ENCODE measurements at regions not wholly inside any gene's neighbourhood (a gene's known extent, or its start where the extent isn't known, plus 50 kb on each side); places are given as distances from the start of the nearest gene placed in this dataset.
"Not testable (repeated sequence)": the region's sequence is repeated elsewhere in the genome, so short reads cannot be mapped to it uniquely, and the experiment has no call there.

- no peak for DNase-seq
Measured at GRCh38 chr9:107612136-107612535, 122.6 kb upstream of the KLF4 start.

GRCh38 chr9:107609547-107609946 is 120.0 kb upstream of the KLF4 start:
- no peak for DNase-seq

GRCh38 chr9:107606149-107606790 is 116.7 kb upstream of the KLF4 start:
- no peak for DNase-seq

- DNase-seq: no peak
Measured at GRCh38 chr9:107605041-107605440, 115.5 kb upstream of the KLF4 start.

GRCh38 chr9:107603281-107603680 is 113.7 kb upstream of the KLF4 start:
- DNase-seq: no peak

- no peak for DNase-seq
Measured at GRCh38 chr9:107600060-107600573, 110.5 kb upstream of the KLF4 start.

GRCh38 chr9:107597743-107598217 is 108.2 kb upstream of the KLF4 start:
- DNase-seq: no peak

GRCh38 chr9:107594908-107595530 is 105.5 kb upstream of the KLF4 start:
- DNase-seq: no peak

- no peak for DNase-seq
Measured at GRCh38 chr9:107593224-107593870, 103.8 kb upstream of the KLF4 start.

- no peak for DNase-seq
Measured at GRCh38 chr9:107592424-107592823, 102.9 kb upstream of the KLF4 start.

- DNase-seq: no peak
Measured at GRCh38 chr9:107591781-107592180, 102.2 kb upstream of the KLF4 start.

GRCh38 chr9:107588393-107588792 is 98.8 kb upstream of the KLF4 start:
- no peak for DNase-seq

- DNase-seq: no peak
Measured at GRCh38 chr9:107587191-107587963, 97.8 kb upstream of the KLF4 start.

GRCh38 chr9:107586493-107586892 is 96.9 kb upstream of the KLF4 start:
- no peak for DNase-seq

GRCh38 chr9:107585465-107585864 is 95.9 kb upstream of the KLF4 start:
- no peak for DNase-seq

- DNase-seq: no peak
Measured at GRCh38 chr9:107584944-107585343, 95.4 kb upstream of the KLF4 start.

GRCh38 chr9:107584186-107584585 is 94.6 kb upstream of the KLF4 start:
- DNase-seq: no peak

GRCh38 chr9:107577140-107577776 is 87.7 kb upstream of the KLF4 start:
- DNase-seq: no peak

GRCh38 chr9:107571148-107571547 is 81.6 kb upstream of the KLF4 start:
- DNase-seq: no peak

GRCh38 chr9:107569174-107569573 is 79.6 kb upstream of the KLF4 start:
- no peak for DNase-seq

GRCh38 chr9:107568406-107568805 is 78.8 kb upstream of the KLF4 start:
- not testable (repeated sequence) for DNase-seq

- no peak for DNase-seq
Measured at GRCh38 chr9:107567462-107567861, 77.9 kb upstream of the KLF4 start.

- DNase-seq: no peak
Measured at GRCh38 chr9:107566611-107567061, 77.1 kb upstream of the KLF4 start.
